ENCODE measurements at regions not wholly inside any gene's neighbourhood (a gene's known extent, or its start where the extent isn't known, plus 50 kb on each side); places are given as distances from the start of the nearest gene placed in this dataset.

DNA sequence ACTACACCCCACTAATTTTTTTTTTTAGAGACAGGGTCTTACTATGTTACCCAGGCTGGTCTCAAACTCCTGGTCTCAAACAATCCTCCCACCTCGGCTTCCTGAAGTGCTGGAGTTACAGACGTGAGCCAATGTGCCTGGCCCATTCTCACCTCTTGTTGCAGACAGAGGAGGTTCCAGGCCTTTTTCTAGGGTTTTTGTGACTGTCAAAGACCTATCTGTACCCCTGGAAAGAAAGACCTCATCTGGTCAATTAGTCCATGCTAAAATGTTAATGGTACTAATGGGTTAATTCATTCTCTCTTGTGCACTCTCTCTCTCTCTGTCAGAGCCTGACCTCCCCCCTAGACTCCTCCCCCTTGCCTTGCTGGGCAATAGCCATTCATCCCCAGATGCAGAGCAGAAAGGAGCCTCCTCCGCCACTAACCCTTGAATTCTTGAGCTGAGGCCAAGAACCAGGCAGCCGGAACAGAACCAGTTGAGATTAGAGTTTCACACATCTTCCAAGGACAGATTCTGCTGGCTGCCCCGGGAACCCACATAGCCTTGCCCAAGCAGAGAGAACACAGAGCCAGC, 209.7 kb downstream of the SKIDA1 start:
- no peak for DNase-seq

GRCh38 chr10:21314906-21315644, 210.4 kb downstream of the SKIDA1 start:
- DNase-seq = no peak

GRCh38 chr10:21314111-21314626, 211.3 kb downstream of the SKIDA1 start:
- no peak for DNase-seq

DNA sequence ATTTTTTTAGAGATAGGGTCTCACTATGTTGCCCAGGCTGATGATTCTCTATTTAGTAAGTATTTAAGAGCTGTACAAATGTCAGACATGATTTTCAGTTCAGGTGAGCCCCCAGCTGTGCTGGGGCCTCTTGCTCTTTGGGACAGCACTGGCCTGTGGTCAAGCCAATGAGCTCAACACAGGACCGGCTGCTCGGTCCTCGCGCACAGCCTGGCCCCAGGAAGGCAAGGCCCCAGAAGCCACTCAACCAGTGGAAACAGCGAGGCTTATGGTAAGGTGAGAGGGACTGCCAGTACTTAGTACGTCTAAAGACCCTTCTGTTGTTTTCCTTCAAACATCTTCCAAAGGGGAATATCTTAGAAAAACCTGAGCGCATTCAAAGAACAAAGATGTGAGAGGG, 211.8 kb downstream of the SKIDA1 start:
- no peak for DNase-seq

GRCh38 chr10:21311426-21311825, 214.1 kb downstream of the SKIDA1 start:
- DNase-seq = no peak

- no peak for DNase-seq
Measured at GRCh38 chr10:21309427-21309826, 216.1 kb downstream of the SKIDA1 start.

- no peak for DNase-seq
Measured at GRCh38 chr10:21308946-21309345, 216.5 kb downstream of the SKIDA1 start.

- no peak for DNase-seq
Measured at GRCh38 chr10:21308018-21308417, 217.5 kb downstream of the SKIDA1 start.

DNA sequence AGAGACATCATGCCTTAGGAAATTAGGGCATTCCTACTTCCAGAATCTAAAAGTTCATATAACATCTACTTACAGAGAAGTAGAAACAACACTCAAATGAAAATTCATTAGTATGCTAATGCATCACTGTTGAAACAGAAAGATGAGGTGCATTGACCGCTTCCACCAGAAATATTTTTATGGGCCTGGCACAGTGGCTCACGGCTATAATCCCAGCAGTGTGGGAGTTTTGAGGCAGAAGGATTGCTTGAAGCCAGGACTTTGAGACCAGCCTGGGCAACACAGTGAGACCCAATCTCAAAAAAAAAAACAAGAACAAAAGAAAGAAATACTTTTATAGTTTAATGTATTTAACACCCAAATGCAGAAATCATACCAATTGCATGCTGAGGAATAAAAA, 220.9 kb downstream of the SKIDA1 start:
- no peak for DNase-seq

- no peak for DNase-seq
Measured at GRCh38 chr10:21304198-21304597, 221.3 kb downstream of the SKIDA1 start.

DNA sequence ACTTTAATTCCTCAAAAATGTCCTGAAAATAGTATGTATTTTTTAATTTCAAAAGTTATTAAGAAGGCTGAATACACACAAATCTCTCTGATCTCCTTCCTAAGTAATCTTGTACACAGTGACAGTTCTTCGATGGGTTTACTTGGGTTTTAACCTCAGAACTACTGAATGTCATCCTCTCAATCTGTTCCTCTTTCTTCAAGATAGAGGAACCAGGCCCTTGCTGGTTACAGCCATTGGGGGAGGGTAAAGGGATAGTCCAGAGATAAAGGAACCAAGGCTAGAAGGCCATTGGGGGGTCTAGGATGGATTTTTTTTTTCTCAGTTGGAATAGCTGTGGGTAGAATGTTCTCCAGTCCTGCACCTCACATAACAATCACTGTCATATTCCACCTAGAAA, 224.9 kb downstream of the SKIDA1 start:
- no peak for DNase-seq

DNA sequence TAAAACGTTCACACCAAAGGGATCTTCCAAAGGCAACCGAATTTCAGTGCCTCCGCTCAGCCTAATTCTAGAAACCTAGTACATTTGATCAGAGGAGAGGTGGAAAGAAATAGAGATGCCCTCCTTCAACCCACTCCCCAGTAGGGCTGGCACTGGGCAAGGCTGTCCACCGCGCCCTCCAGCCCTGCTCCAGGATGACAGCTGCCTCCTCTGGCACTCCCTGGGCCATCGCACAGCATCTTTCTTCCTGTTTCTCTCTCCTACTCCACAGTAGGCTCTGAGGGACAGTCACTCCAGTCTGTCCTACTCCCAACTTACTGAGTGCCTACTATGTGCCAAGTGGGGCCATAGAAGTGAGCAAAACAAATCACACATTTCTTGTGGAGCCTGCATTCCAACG, 226.2 kb downstream of the SKIDA1 start:
- DNase-seq = no peak

DNA sequence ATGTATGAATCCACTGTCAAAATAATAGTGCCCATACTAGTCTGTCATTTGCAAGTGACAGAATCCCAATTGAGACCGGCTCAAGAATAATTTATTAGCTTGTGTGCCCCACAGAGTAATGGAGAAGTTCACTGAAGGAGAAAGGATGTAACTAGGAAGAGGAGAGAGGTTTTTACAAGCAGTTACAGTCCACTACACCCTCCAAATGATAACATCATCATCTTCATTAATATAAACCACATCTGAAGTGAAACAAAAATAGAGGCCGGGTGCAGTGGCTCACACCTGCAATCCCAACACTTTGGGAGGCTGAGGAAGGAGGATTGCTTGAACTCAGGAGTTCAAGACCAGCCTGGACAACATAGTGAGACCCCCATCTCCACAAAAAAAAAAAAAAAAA, 226.8 kb downstream of the SKIDA1 start:
- DNase-seq = no peak

DNA sequence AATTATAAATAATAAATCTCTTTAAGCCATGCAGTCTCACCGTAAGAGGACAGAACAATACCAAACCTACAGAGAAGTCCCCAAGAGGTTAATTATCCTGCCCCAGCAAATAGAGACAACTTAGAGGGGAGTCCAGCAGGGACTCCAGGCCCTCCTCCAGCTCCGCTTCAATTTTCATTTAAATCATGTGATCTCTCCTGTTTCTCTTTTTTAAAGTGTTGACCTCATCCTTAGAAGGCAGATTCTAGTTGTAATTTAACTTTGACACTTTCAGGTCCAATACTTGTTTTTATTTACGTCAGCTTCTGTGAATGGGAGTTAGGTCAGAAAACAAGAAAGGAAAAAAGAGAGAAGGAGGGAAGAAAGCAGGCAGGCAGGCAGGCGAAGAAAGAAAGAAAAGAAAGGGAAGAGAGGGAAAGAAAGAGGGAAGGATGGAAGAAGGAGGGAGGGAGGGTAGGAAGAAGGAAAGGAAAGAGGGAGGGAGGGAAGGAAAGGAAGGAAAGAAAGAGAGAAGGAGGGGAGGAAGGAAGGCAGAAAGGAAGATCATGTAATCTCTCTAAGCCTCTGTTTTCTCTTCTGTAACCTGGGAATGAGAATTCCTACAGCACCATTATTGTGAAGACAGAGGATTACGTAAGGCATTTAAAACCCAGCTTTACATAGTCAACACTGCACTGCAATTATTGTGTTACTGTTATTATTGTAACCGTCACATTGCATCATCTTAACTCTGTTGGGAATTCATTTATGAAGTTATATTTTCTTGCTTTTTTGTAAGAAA, 227.7 kb downstream of the SKIDA1 start:
- peak; percentile 71 for DNase-seq

DNA sequence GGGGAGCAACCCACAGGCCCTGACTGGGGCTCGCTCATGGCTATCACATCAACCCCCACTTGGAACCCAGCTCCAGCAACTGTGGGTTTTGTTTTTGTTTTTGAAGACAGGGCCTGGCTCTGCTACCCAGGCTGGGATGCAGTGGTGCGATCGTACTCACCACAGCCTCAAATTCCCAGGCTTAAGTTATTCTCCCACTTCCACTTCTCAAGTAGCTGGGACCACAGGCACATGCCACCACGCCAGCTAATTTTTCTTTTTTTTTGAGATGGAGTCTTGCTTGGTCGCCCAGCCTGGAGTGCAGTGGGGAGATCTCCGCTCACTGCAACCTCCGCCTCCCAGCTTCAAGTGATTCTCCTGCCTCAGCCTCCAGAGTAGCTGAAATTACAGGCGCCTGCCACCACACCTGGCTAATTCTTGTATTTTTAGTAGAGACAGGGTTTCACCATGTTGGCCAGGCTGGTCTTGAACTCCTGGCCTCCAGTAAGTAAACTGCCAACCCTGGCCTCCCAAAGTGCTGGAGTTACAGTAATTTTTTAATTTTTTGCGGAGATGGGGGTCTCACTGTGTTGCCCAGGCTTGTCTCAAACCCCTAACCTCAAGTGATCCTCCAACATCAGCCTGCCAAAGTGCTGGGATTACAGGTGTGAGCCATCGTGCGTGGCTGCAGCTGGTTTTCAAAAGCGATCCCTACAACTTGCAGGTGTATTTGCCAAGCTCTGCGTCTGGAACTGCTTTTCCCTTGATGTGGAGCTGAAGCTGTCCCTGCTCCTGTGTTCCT, 228.7 kb downstream of the SKIDA1 start:
- peak; percentile 48 for DNase-seq

GRCh38 chr10:21293518-21294356, 231.7 kb downstream of the SKIDA1 start:
- peak; percentile 58 for DNase-seq

- DNase-seq = peak; percentile 59
Measured at GRCh38 chr10:21292763-21293517, 232.5 kb downstream of the SKIDA1 start.

GRCh38 chr10:21290499-21291160, 234.9 kb downstream of the SKIDA1 start:
- no peak for DNase-seq

GRCh38 chr10:21289961-21290360, 235.5 kb downstream of the SKIDA1 start:
- DNase-seq = no peak

DNA sequence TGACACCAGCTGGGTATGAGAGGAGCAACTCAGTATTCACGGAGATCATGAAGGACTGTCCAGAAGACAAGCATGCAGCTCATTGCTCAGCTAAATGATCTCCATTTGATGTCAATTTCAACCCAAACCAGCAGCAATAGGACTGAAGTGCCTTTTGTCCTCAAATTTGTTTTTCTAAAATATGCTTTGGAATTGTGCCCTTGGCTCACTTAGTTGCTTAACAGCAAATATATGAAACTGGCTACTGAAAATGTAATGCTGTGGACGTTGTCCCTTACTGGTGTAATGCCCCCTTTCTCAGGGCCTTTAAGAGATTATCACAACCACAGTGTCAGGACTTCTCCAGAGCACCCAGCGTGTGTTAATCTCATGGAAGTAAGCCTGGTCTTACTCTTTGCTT, 236.2 kb downstream of the SKIDA1 start:
- no peak for DNase-seq

All from NCI-H69 (cell line).